Activated effector memory CD4-positive, alpha-beta T cell treated with anti-CD3 and anti-CD28 coated beads, Interleukin-2, amount 50 U/mL, for 16 hours (primary cell): ENCODE measurements at regions not wholly inside any gene's neighbourhood (a gene's known extent, or its start where the extent isn't known, plus 50 kb on each side); places are given as distances from the start of the nearest gene placed in this dataset.
"Not testable (repeated sequence)": the region's sequence is repeated elsewhere in the genome, so short reads cannot be mapped to it uniquely, and the experiment has no call there.

Source experiments
- DNase-seq: peaks from one replicate; pipeline ENCODE4 v3.0.0-alpha.2; 2020

GRCh38 chr1:185393815-185394214, 76.8 kb upstream of the IVNS1ABP start:
- no peak for DNase-seq

DNA sequence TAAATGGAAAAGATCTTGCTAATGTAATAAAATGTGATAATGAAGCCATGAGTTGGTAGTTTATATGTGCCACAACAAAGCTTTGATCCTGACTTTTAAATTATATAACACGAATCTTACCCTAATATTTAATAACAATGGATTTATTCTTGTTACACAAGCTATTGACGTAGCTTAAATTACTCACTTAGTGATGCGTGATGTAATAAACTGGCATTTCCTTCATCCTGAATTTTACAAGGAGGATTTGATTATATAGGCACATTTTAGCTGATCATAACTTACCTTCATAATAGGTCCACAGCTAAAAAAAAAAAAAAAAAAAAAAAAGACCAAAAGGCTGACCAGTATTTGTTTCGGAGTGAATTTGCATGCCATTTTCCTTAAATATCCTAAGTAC, 76.2 kb upstream of the IVNS1ABP start:
- DNase-seq: no peak

- no peak for DNase-seq
These were observed 71.8 kb upstream of the IVNS1ABP start for GRCh38 chr1:185388815-185389214.

GRCh38 chr1:185388346-185388745, 71.3 kb upstream of the IVNS1ABP start:
- no peak for DNase-seq

- no peak for DNase-seq
These were observed 68.9 kb upstream of the IVNS1ABP start for GRCh38 chr1:185385991-185386390.

DNA sequence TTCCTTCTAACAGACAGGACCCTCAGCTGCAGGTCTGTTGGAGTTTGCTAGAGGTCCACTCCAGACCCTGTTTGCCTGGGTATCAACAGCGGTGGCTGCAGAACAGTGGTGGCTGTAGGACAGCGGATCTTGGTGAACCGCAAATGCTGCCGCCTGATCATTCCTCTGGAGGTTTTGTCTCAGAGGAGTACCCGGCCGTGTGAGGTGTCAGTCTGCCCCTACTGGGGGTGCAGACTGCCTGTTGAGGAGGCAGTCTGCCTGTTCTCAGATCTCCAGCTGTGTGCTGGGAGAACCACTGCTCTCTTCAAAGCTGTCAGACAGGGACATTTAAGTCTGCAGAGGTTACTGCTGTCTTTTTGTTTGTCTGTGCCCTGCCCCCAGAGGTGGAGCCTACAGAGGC, 66.8 kb upstream of the IVNS1ABP start:
- not testable (repeated sequence) for DNase-seq

DNA sequence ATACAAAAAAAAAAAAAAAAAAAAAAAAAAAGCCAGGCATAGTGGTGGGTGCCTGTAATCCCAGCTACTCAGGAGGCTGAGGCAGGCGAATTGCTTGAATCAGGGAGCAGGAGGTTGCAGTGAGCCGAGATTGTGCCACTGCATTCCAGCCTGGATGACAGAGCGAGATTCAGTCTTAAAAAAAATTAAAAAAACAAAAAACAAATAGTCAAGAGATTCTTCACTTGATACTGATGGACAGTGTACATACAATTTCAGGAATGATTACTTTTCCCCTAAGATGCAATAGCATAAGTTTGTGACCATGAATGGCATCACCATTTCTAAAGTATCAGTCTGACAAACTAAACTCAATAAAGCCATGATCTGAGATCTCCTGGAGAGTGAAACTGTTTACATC, 60.8 kb upstream of the IVNS1ABP start:
- DNase-seq: no peak

GRCh38 chr1:185376840-185377635, 60.0 kb upstream of the IVNS1ABP start:
- DNase-seq: no peak

DNA sequence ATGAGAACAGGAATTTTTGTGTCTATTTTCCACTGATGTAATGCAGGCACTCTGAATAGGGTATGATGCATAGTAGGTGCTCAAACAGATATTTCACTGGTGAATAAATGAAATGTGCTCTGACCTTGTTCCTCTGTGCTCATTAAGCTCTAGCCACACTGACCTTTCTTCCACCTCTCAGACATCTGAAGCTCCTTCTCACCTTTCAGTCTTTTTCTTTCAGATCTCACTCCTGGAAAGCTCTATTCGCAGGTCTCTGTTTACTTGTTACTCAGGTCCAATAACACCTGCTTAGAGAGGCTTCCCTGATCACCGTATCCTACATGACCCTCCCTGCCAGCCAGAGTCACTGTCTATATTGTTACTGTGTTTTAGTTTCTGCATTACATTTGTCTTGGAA, 59.2 kb upstream of the IVNS1ABP start:
- no peak for DNase-seq

GRCh38 chr1:185375583-185375982, 58.5 kb upstream of the IVNS1ABP start:
- no peak for DNase-seq

GRCh38 chr1:185373813-185374529, 56.9 kb upstream of the IVNS1ABP start:
- no peak for DNase-seq

- DNase-seq: no peak
These were observed 52.7 kb upstream of the IVNS1ABP start for GRCh38 chr1:185369786-185370185.

GRCh38 chr1:185368913-185369491, 52.0 kb upstream of the IVNS1ABP start:
- no peak for DNase-seq

GRCh38 chr1:185368313-185368855, 51.3 kb upstream of the IVNS1ABP start:
- DNase-seq: no peak

- no peak for DNase-seq
These were observed 50.2 kb upstream of the IVNS1ABP start for GRCh38 chr1:185367218-185367617.
